ENCODE measurements at regions not wholly inside any gene's neighbourhood (a gene's known extent, or its start where the extent isn't known, plus 50 kb on each side); places are given as distances from the start of the nearest gene placed in this dataset.
A peak's percentile ranks its signal among the peaks of the same experiment; 100 is the strongest.

- DNase-seq (no peak), ATAC-seq (no peak)
- H3K4me3 ChIP-seq (ENCODE audit: low read length): no peak overlapping the region
- no peaks in the 10 kb centered on the region for H3K9me3 ChIP-seq (ENCODE audit: control insufficient read depth, low read length)
- intact Hi-C loops (cut with DNase I): no loop called here
- H3K27me3 ChIP-seq (ENCODE audit: control insufficient read depth, insufficient read depth): no peaks in the 10 kb centered on the region
- H3K27ac ChIP-seq (ENCODE audit: low read length): no peak overlapping the region
- 60% methylated on average over 1 of the region's 1 CpG for WGBS
- no peaks in the 10 kb centered on the region for H3K4me1 ChIP-seq (ENCODE audit: control insufficient read depth, insufficient read depth, low read length)
These were observed 1236.3 kb upstream of the ACVR2A start for GRCh38 chr2:146608490-146608889.

- Histone ChIP-seq H3K4me3 (ENCODE audit: low read length) (no peak overlapping the region), H3K4me1 (ENCODE audit: control insufficient read depth, insufficient read depth, low read length) (no peaks in the 10 kb centered on the region), H3K9me3 (ENCODE audit: control insufficient read depth, low read length) (no peaks in the 10 kb centered on the region), H3K27ac (ENCODE audit: low read length) (no peak overlapping the region), H3K27me3 (ENCODE audit: control insufficient read depth, insufficient read depth) (no peaks in the 10 kb centered on the region)
- 60% methylated on average over 4 of the region's 4 CpGs for WGBS
- ATAC-seq (no peak), DNase-seq (no peak)
- intact Hi-C loops (cut with DNase I): no loop called here
These were observed 1240.3 kb upstream of the ACVR2A start for GRCh38 chr2:146604521-146604920.

GRCh38 chr2:146602856-146603255 is 1242.0 kb upstream of the ACVR2A start:
- intact Hi-C loops (cut with DNase I): no loop called here
- DNase-seq (no peak), ATAC-seq (no peak)
- H3K4me1 ChIP-seq (ENCODE audit: control insufficient read depth, insufficient read depth, low read length): no peaks in the 10 kb centered on the region
- WGBS: 51% methylated on average over 3 of the region's 3 CpGs
- no peak overlapping the region for H3K27ac ChIP-seq (ENCODE audit: low read length)
- H3K4me3 ChIP-seq (ENCODE audit: low read length): no peak overlapping the region
- H3K27me3 ChIP-seq (ENCODE audit: control insufficient read depth, insufficient read depth): no peaks in the 10 kb centered on the region
- H3K9me3 ChIP-seq (ENCODE audit: control insufficient read depth, low read length): no peaks in the 10 kb centered on the region

- no peaks in the 10 kb centered on the region for H3K27me3 ChIP-seq (ENCODE audit: control insufficient read depth, insufficient read depth)
- no peak overlapping the region for H3K27ac ChIP-seq (ENCODE audit: low read length)
- no peak for ATAC-seq
- intact Hi-C loops (cut with DNase I): no loop called here
- no peaks in the 10 kb centered on the region for H3K9me3 ChIP-seq (ENCODE audit: control insufficient read depth, low read length)
- no peaks in the 10 kb centered on the region for H3K4me1 ChIP-seq (ENCODE audit: control insufficient read depth, insufficient read depth, low read length)
- no peak for DNase-seq
- H3K4me3 ChIP-seq (ENCODE audit: low read length): no peak overlapping the region
These were observed 1242.4 kb upstream of the ACVR2A start for GRCh38 chr2:146602383-146602782.

GRCh38 chr2:146598791-146599190 is 1246.0 kb upstream of the ACVR2A start:
- WGBS: 86% methylated on average over 2 of the region's 2 CpGs
- Histone ChIP-seq H3K4me1 (ENCODE audit: control insufficient read depth, insufficient read depth, low read length) (no peaks in the 10 kb centered on the region), H3K9me3 (ENCODE audit: control insufficient read depth, low read length) (no peaks in the 10 kb centered on the region), H3K27me3 (ENCODE audit: control insufficient read depth, insufficient read depth) (no peaks in the 10 kb centered on the region), H3K4me3 (ENCODE audit: low read length) (no peak overlapping the region), H3K27ac (ENCODE audit: low read length) (no peak overlapping the region)
- DNase-seq: no peak
- intact Hi-C loops (cut with DNase I): no loop called here
- no peak for ATAC-seq

- DNase-seq (no peak), ATAC-seq (no peak)
- Histone ChIP-seq H3K4me3 (ENCODE audit: low read length) (no peak overlapping the region), H3K9me3 (ENCODE audit: control insufficient read depth, low read length) (no peaks in the 10 kb centered on the region), H3K27ac (ENCODE audit: low read length) (no peak overlapping the region), H3K4me1 (ENCODE audit: control insufficient read depth, insufficient read depth, low read length) (no peaks in the 10 kb centered on the region), H3K27me3 (ENCODE audit: control insufficient read depth, insufficient read depth) (no peaks in the 10 kb centered on the region)
- intact Hi-C loops (cut with DNase I): no loop called here
These were observed 1247.5 kb upstream of the ACVR2A start for GRCh38 chr2:146597291-146597690.

GRCh38 chr2:146591908-146592307 is 1252.9 kb upstream of the ACVR2A start:
- 70% methylated on average over 4 of the region's 4 CpGs for WGBS
- H3K4me1 ChIP-seq (ENCODE audit: control insufficient read depth, insufficient read depth, low read length): no peaks in the 10 kb centered on the region
- no peaks in the 10 kb centered on the region for H3K9me3 ChIP-seq (ENCODE audit: control insufficient read depth, low read length)
- no peak overlapping the region for H3K4me3 ChIP-seq (ENCODE audit: low read length)
- ATAC-seq: no peak
- no peaks in the 10 kb centered on the region for H3K27me3 ChIP-seq (ENCODE audit: control insufficient read depth, insufficient read depth)
- intact Hi-C loops (cut with DNase I): no loop called here
- no peak overlapping the region for H3K27ac ChIP-seq (ENCODE audit: low read length)
- no peak for DNase-seq

GRCh38 chr2:146587291-146587713 is 1257.5 kb upstream of the ACVR2A start:
- no peaks in the 10 kb centered on the region for H3K4me1 ChIP-seq (ENCODE audit: control insufficient read depth, insufficient read depth, low read length)
- intact Hi-C loops (cut with DNase I): no loop called here
- peaks cover 2% of the 10 kb centered on the region for H3K27me3 ChIP-seq (ENCODE audit: control insufficient read depth, insufficient read depth)
- DNase-seq: peak in 2 of 3 donors; percentile 31 to 46
- no peak overlapping the region for H3K4me3 ChIP-seq (ENCODE audit: low read length)
- no peaks in the 10 kb centered on the region for H3K9me3 ChIP-seq (ENCODE audit: control insufficient read depth, low read length)
- H3K27ac ChIP-seq (ENCODE audit: low read length): no peak overlapping the region
- 96% methylated on average over 38 of the region's 38 CpGs for WGBS
- no peak for ATAC-seq

- H3K4me1 ChIP-seq (ENCODE audit: control insufficient read depth, insufficient read depth, low read length): no peaks in the 10 kb centered on the region
- H3K27ac ChIP-seq (ENCODE audit: low read length): no peak overlapping the region
- no peak overlapping the region for H3K4me3 ChIP-seq (ENCODE audit: low read length)
- no peak for DNase-seq
- no peaks in the 10 kb centered on the region for H3K9me3 ChIP-seq (ENCODE audit: control insufficient read depth, low read length)
- ATAC-seq: no peak
- intact Hi-C loops (cut with DNase I): no loop called here
- peaks cover 2% of the 10 kb centered on the region for H3K27me3 ChIP-seq (ENCODE audit: control insufficient read depth, insufficient read depth)
- WGBS: 88% methylated on average over 2 of the region's 2 CpGs
These were observed 1260.5 kb upstream of the ACVR2A start for GRCh38 chr2:146584316-146584715.

- ATAC-seq (no peak), DNase-seq (no peak)
- Histone ChIP-seq H3K4me1 (ENCODE audit: control insufficient read depth, insufficient read depth, low read length) (no peaks in the 10 kb centered on the region), H3K27ac (ENCODE audit: low read length) (no peak overlapping the region), H3K27me3 (ENCODE audit: control insufficient read depth, insufficient read depth) (no peaks in the 10 kb centered on the region), H3K4me3 (ENCODE audit: low read length) (no peak overlapping the region), H3K9me3 (ENCODE audit: control insufficient read depth, low read length) (no peaks in the 10 kb centered on the region)
- intact Hi-C loops (cut with DNase I): no loop called here
- WGBS: 53% methylated on average over 1 of the region's 1 CpG
These were observed 1265.5 kb upstream of the ACVR2A start for GRCh38 chr2:146579147-146579930.

GRCh38 chr2:146576339-146577111 is 1268.3 kb upstream of the ACVR2A start:
- no peak overlapping the region for H3K27ac ChIP-seq (ENCODE audit: low read length)
- WGBS: 61% methylated on average over 8 of the region's 8 CpGs
- intact Hi-C loops (cut with DNase I): no loop called here

More at GRCh38 chr2:146576339-146577111, 1268.3 kb upstream of the ACVR2A start:
- no peak for DNase-seq
- no peak for ATAC-seq
- no peaks in the 10 kb centered on the region for H3K4me1 ChIP-seq (ENCODE audit: control insufficient read depth, insufficient read depth, low read length)
- H3K4me3 ChIP-seq (ENCODE audit: low read length): no peak overlapping the region
- no peaks in the 10 kb centered on the region for H3K27me3 ChIP-seq (ENCODE audit: control insufficient read depth, insufficient read depth)
- no peaks in the 10 kb centered on the region for H3K9me3 ChIP-seq (ENCODE audit: control insufficient read depth, low read length)
